ENCODE measurements at regions not wholly inside any gene's neighbourhood (a gene's known extent, or its start where the extent isn't known, plus 50 kb on each side); places are given as distances from the start of the nearest gene placed in this dataset.

DNA sequence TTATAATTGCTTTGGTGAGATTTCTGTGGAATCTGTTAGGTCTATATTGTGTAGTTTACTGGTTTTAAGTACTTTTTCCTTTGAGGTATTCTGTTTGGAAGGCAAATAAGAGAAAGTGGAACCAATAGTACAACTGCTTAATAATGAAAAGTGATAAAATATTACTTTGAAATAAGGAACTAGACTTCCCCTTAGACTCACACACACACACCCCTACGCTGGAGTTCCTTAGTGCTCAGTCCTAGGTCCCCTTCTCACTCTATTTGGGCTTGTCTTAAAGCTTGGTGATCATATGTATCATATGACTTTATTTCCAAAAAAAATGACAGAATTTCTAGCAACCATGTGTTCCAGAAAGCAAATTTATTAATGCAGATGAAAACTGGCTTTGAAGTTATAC, 494.0 kb upstream of the TGFBR2 start:
- in situ Hi-C loops (cut with HindIII; ENCODE audit: low pct_ligation_motif_present, low pct_unique_long_range_greater_than_20kb, low sequenced_read_pairs): no loop called here
- no peak for DNase-seq

DNA sequence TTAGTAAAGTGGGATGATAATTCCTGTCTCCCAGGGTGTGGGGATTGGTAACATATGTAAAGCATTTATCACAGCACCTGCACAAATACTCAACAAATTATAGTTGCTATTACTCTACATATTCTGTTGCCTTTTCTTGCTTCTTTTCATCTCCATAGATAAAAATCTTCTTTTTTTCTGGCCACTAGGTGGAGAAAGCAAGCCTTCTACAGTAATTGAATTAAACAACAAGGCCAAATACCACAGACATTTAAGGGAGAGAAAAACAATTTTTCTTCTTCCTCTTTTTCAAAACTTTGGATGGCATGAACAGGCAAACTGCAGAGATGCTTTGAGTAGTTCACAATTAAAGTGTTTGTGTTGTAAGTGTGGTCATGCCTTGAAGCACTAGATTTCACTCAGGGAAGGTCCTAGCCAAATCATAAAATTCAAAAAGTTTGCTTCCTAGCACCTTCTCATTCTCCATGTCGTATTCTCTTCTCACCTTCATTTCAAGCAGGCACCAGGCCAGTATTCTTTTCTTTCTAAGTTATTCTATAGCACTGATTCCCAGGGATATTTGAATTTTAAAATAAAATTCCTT, 493.4 kb upstream of the TGFBR2 start:
- in situ Hi-C loops (cut with HindIII; ENCODE audit: low pct_ligation_motif_present, low pct_unique_long_range_greater_than_20kb, low sequenced_read_pairs): no loop called here
- peak; percentile 57 for DNase-seq

DNA sequence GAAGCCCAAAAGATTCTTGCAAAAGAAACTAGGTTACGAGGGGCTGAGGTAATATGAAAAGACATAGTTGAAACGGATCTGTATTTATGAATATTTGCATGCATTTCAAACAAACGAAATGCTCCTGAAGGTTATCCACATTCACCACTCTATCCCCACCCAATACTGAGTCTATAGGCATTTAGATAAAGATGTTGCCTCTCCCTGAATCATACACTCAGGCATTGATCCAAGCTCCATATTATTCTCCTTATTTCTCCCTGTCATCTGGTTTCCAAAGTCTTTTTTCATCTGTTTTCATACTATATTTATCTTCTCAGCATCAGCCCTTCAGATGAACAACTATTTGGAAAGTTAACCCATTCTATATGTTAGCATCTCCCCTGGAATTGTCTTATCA, 492.5 kb upstream of the TGFBR2 start:
- no peak for DNase-seq
- in situ Hi-C loops (cut with HindIII; ENCODE audit: low pct_ligation_motif_present, low pct_unique_long_range_greater_than_20kb, low sequenced_read_pairs): no loop called here

DNA sequence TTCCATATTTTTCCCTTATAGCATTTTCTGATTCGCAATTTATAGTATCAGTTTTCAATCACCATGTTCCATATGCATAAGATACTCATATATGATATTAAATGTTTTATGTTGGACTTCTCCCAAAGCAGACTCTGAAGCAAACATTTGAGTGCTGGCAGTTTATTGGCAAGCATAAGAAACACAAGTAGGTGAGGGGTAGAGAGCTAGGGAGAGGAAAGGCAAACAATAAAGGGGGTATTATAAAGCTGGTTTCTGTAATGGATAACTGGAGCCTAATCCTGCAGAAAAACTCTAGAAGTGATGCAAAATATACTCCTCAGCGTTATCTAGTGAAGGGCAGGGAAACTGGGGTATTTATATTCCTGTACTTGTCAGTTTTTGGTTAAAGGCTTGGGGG, 491.5 kb upstream of the TGFBR2 start:
- no peak for DNase-seq
- in situ Hi-C loops (cut with HindIII; ENCODE audit: low pct_ligation_motif_present, low pct_unique_long_range_greater_than_20kb, low sequenced_read_pairs): no loop called here

DNA sequence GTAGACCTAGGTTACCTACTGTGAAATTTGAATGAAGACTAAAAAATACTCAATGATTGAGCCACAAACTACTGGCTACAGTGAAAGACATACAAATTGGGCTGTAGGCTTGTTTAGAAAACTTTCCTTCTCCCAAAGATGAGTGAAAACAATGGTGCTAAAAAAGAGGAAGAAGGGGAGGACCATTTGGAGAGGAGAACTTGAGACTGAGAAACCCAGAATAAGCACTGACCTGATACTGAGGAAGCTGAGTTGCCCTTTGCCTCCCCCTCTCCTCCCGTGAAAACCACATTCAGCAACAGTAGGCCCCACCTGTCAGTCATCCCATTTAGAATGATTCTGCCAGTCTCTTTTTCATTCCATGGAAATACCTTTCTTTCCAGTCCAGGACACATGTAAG, 484.0 kb upstream of the TGFBR2 start:
- in situ Hi-C loops (cut with HindIII; ENCODE audit: low pct_ligation_motif_present, low pct_unique_long_range_greater_than_20kb, low sequenced_read_pairs): no loop called here
- no peak for DNase-seq

DNA sequence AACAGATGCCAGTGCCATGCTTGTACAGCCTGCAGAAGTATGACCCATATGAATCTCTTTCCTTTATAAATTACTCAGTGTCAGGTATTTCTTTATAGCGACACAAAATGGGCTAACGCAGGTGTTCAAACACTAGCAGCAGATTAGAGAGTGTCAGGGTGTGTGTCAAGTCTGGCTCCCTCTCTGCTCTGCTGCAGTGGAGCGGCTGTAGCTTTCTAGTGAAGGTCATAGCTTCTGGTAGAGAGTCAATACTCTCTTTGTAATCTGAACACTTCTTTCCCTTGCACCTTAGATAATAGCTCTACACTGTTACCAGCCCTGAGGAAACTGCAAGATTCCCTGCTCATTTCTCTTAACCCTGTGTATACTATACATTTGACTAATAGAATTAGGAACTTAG, 483.2 kb upstream of the TGFBR2 start:
- in situ Hi-C loops (cut with HindIII; ENCODE audit: low pct_ligation_motif_present, low pct_unique_long_range_greater_than_20kb, low sequenced_read_pairs): no loop called here
- DNase-seq: no peak

DNA sequence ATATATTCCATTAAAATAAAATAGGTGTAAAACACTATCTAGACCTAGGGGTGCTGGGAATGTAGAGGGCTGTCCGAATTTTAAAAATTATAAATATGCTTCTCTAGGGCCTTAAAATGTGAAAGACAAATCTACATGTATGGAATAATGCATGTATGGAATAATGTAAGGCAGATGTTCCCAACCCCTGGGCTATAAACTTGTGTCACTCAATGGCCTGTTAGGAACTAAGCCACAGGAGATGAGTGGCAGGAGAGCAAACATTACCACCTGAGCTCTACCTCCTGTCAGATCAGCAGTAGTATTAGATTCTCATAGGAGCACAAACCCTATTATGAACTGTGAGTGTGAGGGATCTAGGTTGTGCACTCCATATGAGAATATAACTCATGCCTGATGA, 482.6 kb upstream of the TGFBR2 start:
- DNase-seq: no peak
- in situ Hi-C loops (cut with HindIII; ENCODE audit: low pct_ligation_motif_present, low pct_unique_long_range_greater_than_20kb, low sequenced_read_pairs): no loop called here

DNA sequence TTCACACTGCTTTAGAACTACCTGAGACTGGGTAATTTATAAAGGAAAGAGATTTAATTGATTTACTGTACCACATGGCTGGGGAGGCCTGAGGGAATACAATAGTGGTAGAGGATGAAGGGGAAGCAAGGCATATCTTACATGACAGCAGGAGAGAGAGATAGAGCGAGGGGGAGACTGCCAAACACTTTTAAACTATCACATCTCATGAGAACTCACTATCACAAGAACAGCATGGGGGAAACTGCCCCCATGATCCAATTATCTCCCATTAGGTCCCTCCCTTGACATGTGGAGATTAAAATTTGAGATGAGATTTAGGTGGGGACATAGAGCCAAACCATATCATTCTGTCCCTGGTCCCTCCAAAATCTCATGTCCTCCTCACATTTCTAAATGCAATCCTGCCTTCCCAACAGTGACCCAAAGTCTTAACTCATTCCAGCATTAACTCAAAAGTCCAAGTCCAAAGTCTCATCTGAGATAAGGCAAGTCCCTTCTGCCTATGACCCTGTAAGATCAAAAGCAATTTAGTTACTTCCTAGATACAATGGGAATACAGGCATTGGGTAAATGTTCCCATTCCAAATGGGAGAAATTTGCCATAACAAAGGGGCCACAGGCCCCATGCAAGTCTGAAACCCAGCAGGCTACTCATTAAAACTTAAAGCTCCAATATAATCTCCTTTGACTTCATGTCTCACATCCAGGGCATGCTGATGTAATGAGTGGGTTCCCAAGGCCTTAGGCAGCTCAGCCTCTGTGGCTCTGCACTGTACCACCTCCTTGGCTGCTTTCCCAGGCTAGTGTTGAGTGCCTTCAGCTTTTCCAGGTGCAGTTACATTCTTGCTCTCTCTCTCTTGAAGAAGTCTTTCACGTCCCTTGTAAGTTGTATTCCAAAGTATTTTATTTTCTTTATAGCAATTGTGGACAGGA, 481.7 kb upstream of the TGFBR2 start:
- DNase-seq: no peak
- in situ Hi-C loops (cut with HindIII; ENCODE audit: low pct_ligation_motif_present, low pct_unique_long_range_greater_than_20kb, low sequenced_read_pairs): no loop called here

DNA sequence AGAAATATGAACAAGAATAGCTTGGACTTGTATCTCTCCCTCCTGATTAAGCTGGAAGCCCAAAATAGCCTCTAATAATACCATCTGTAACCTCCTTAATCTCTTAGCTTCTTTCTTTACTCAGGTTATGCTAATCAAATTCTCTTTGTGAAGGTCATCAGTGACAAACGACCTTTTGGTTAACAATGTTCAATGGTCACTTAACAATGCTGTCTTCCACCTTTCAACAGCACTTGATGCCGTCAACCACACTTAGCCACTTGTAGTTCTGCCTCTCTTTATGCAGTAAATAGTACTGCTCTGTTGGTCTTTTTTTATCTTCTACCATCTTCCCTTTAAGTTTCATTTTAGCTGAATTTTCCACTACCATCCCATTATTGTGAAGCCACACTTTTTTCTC, 476.6 kb upstream of the TGFBR2 start:
- no peak for DNase-seq
- in situ Hi-C loops (cut with HindIII; ENCODE audit: low pct_ligation_motif_present, low pct_unique_long_range_greater_than_20kb, low sequenced_read_pairs): no loop called here

DNA sequence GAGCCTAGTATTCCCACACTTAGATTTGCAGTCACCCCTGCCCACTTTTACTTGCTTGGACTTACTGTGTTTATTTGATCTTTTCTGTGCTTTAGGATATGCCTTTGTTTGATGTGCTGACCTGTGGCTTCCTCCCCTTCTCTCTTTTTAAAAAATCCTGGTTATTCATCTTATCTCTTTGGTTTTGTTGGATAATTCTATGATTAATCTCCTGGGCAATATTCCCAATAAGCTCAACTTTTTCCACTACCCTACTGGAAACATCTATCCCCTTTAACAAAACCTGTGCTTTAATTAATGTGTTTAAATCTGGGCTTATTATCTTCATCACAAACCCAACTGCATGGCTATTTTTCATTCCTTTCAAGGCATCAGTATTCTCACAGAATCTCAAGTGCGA, 476.0 kb upstream of the TGFBR2 start:
- DNase-seq: no peak
- in situ Hi-C loops (cut with HindIII; ENCODE audit: low pct_ligation_motif_present, low pct_unique_long_range_greater_than_20kb, low sequenced_read_pairs): no loop called here

DNA sequence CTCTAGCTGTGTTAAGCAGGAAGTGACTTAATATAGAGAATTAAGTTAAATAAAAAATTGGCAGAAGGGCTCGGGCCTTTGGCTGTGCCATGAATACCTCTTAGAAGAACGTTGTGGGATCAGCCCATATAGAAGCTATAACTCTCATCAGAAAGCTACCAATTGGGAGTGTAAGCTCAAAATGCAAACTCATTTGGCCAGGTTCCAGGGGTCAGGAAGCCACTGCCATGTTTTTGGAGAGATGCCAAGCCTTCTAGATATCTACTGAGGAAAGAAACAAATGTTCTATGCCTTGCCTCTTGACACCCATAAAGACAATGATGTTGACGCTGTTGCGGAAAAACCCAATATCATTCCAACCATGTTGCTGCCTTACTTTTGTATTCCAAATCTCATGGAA, 475.2 kb upstream of the TGFBR2 start:
- in situ Hi-C loops (cut with HindIII; ENCODE audit: low pct_ligation_motif_present, low pct_unique_long_range_greater_than_20kb, low sequenced_read_pairs): no loop called here
- DNase-seq: no peak

DNA sequence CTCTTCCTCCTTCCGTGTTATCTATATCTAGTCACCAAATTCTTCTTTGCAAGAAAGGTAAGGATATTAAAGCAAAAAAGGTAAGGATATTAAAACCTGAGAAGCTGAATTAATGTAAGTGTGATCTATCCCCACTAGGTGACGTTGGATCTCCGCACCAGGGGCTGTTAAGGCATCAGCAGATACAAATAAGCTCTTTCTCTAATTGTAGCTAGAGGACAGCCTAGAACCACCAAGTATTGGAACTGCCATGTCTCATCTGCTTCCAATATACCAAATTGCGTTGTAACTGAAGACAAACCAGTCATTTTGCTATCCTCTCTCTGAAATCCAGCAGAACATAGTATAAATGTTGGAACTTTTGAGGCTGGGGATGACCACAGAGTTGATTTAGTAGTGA, 471.2 kb upstream of the TGFBR2 start:
- DNase-seq: no peak
- in situ Hi-C loops (cut with HindIII; ENCODE audit: low pct_ligation_motif_present, low pct_unique_long_range_greater_than_20kb, low sequenced_read_pairs): no loop called here

DNA sequence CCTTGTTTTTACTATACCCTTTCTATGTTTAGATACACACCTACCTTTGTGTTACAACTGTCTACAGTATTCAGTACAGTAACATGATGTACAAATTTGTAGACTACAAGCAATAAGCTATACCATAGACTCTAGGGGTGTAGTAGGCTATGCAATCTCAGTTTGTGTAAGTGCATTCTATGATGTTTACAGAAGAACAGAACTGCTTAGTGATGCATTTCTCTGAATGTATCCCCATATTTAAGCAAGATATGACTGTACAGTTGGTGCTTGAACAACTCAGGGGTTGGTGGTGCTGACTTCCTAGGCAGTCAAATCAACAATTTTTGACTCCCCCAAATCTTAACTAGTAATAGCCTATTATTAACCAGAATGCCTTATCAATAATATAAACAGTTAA, 467.1 kb upstream of the TGFBR2 start:
- in situ Hi-C loops (cut with HindIII; ENCODE audit: low pct_ligation_motif_present, low pct_unique_long_range_greater_than_20kb, low sequenced_read_pairs): no loop called here
- no peak for DNase-seq

DNA sequence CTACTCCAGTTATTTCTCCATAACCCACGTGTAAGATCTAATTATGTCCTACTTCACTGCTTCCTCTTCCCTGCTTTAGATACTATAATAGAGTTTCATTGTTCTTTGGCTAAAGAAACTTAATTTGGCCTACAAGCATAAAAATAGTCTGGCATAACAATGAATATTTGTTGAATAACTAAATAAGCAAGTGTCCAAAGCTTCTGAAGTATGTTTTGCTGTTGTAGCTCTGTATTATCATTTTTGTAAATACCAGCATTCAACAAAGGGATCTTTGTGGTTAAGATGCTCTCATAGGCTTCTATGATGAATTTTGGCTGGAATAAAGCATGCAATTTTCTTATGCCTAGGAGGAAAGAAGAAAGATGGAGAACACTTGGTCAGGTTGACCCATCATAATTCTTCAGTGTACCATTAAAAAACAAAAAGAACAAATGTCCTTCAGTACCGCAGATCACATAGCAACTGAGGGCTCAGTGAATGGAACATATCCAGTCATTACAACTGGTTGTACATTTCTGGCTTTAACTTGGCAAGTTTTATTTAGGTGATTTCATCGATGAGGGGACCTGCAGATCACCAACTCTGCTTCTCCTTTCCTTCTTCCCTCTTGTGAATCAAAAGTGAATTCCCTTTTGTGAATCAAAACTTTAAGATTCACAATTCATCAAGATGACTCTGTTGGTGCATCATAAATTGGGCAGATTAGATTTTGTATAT, 465.9 kb upstream of the TGFBR2 start:
- no peak for DNase-seq
- in situ Hi-C loops (cut with HindIII; ENCODE audit: low pct_ligation_motif_present, low pct_unique_long_range_greater_than_20kb, low sequenced_read_pairs): no loop called here

DNA sequence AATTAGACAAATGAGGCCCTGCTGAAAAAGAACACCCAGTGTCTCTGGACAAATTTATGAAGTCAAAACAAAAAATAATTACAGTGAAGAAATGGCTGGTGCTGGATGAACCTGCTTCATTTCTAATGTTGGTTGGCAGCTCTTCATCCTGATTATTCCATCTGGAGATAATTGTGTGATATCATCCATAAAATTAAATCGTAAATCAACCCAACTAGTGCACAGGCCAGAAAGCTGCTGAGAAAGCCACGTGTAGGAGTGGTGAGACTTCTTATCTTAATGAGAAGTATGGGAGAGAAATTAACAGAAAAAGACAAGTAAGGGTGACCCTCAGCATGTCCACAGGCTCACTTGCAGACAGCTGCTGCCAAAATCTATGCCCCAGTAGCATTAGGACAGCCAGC, 465.2 kb upstream of the TGFBR2 start:
- no peak for DNase-seq
- in situ Hi-C loops (cut with HindIII; ENCODE audit: low pct_ligation_motif_present, low pct_unique_long_range_greater_than_20kb, low sequenced_read_pairs): no loop called here

DNA sequence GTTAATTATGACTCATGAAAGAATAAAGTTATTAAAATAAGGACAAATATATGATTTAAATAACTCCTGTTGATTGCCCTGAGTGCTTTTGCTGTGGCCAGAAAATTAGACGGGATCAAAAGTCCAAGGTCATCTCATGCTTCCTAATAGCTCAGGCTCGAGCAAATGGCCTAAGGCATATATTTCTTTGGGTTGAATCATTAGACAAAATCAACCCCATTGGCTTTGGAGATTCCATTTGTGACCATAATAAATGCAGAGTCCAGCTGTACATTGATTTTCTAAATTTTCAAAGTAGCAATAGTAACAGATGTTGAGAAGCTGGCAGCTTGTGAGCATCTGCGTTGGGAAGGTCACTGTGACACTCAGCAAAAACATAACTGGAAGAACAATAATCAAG, 464.5 kb upstream of the TGFBR2 start:
- DNase-seq: no peak
- in situ Hi-C loops (cut with HindIII; ENCODE audit: low pct_ligation_motif_present, low pct_unique_long_range_greater_than_20kb, low sequenced_read_pairs): no loop called here

DNA sequence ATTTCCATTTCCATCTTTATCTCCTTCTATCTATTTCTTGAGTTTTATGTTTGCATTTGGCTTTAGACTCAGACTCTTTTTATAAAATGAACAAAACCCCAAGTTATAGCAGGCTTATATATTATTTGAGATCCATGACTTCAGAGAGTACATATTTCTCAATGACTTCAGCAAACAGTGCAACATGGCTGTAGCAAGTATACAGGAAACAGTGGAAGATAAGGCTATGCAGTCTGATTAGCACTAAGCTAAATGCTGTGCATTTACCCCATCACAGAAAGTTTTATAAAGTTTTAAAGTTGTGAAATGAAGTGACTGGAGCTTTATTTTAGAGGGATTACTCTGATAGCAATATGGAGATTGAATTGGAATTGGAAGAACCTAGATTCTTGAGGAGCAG, 463.5 kb upstream of the TGFBR2 start:
- in situ Hi-C loops (cut with HindIII; ENCODE audit: low pct_ligation_motif_present, low pct_unique_long_range_greater_than_20kb, low sequenced_read_pairs): no loop called here
- DNase-seq: no peak

DNA sequence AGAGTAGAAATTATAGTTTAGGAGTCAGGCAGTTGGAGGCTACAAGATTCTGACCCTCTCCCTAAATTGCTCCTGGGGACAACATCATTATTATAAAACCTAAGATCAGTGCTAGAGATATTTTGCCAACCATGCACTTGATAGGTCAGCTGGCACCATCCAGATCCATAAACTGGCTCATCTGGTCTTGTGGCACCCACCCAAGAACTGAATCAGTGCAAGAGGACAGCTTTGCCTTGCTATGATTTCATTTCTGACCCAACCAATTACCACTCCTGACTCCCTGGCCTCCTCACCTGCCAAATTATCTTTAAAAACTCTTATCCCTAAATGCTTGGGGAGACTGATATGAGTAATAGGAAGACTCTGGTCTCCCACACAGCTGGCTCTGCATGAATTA, 461.1 kb upstream of the TGFBR2 start:
- in situ Hi-C loops (cut with HindIII; ENCODE audit: low pct_ligation_motif_present, low pct_unique_long_range_greater_than_20kb, low sequenced_read_pairs): no loop called here
- no peak for DNase-seq

DNA sequence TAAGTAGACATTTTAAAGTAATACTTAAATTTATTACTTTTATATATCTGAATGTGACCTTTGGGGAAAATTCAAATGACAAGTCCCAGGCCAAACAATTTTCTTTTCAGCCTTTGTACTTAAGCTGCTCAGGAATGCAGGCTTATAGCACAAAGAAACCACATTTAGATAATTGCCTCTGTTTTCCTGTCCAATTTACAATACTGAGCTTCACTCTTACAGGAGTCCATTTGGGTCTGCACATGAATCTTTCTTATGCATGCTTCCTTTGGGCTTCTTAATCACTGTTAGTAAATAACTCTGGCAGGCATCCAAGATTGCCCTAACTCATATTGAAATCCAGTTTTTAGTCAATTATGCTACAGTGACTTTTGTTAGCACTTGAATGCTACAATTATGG, 459.4 kb upstream of the TGFBR2 start:
- in situ Hi-C loops (cut with HindIII; ENCODE audit: low pct_ligation_motif_present, low pct_unique_long_range_greater_than_20kb, low sequenced_read_pairs): no loop called here
- no peak for DNase-seq

DNA sequence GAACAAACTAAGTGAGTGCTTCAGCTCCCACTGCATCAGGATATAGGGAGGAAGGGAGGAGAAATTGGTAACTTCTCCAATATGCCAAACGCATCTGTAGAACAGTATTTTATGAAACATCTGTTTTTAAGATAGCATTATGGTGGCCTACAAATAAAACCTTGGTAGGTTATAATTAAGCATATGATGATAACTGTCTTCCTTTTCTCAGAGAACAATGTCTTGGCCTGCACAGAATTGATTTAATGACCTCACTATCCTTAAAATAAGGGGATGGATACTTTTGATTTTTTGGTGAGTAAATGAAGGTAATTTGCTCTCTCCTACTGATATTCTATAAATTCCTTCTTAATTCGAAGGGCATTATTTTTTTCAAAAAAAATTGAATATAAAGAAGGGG, 451.5 kb upstream of the TGFBR2 start:
- no peak for DNase-seq
- in situ Hi-C loops (cut with HindIII; ENCODE audit: low pct_ligation_motif_present, low pct_unique_long_range_greater_than_20kb, low sequenced_read_pairs): no loop called here
